ENCODE measurements at regions not wholly inside any gene's neighbourhood (a gene's known extent, or its start where the extent isn't known, plus 50 kb on each side); places are given as distances from the start of the nearest gene placed in this dataset.

GRCh38 chr1:117683571-117684285 lies 77.9 kb downstream of the TENT5C start:
- TF ChIP-seq POLR2A (IDR thresholded peaks at IDR 0.05) (no peak), CTCF (IDR thresholded peaks at IDR 0.05) (no peak)
